Panc1 (cell line): ENCODE measurements at regions not wholly inside any gene's neighbourhood (a gene's known extent, or its start where the extent isn't known, plus 50 kb on each side); places are given as distances from the start of the nearest gene placed in this dataset.

Experiments
- ATAC-seq: fragments of 200-7000 bp; cut with Tn5 transposase; 2 replicates; pipeline ENCODE4 v1.9.1; 2020; ENCODE audit warnings: mild to moderate bottlenecking, moderate library complexity
- BruUV-seq: library from RNA; stranded (reverse); fragments of 400-500 nt; replicated peaks from 2 replicates; lab custom pipeline; 2021; lab: Mats Ljungman, UMichigan
- CTCF ChIA-PET: fragments of 300-600 bp; sonication (Branson Sonifier 250); formaldehyde crosslinking; loops from one replicate; lab custom pipeline; 2022; ENCODE audit warnings: antibody characterized with exemption; lab: Charles Lee
- POLR2A ChIA-PET: fragments of 300-600 bp; sonication (Branson Sonifier 250); formaldehyde crosslinking; loops from one replicate; lab custom pipeline; 2022; ENCODE audit warnings: antibody characterized with exemption; lab: Charles Lee
- DNase-seq: peaks from one replicate; pipeline ENCODE4 v3.0.0-alpha.2; 2010; ENCODE audit warnings: low read depth, low spot score
- H3K27ac ChIP-seq: 2 replicates; pipeline ENCODE4 v1.5.1; 2011; ENCODE audit warnings: mild to moderate bottlenecking, low read length, inconsistent platforms
- H3K27me3 ChIP-seq: fragments of 200-500 bp; sonication (Bioruptor generic); 2 replicates; pipeline ENCODE4 v1.6.0; 2014; ENCODE audit warnings: low read length, inconsistent platforms; ENCODE audit not compliant: control insufficient read depth, insufficient read depth
- H3K36me3 ChIP-seq: fragments of 200-500 bp; sonication (Bioruptor generic); 2 replicates; pipeline ENCODE4 v1.5.1; 2014; ENCODE audit warnings: inconsistent platforms, mild to moderate bottlenecking, low read length, moderate library complexity; ENCODE audit not compliant: control insufficient read depth, insufficient read depth
- H3K4me1 ChIP-seq: 2 replicates; pipeline ENCODE4 v1.5.1; 2011; ENCODE audit warnings: inconsistent platforms, mild to moderate bottlenecking, low read length, moderate library complexity; ENCODE audit not compliant: control insufficient read depth, insufficient read depth
- H3K4me3 ChIP-seq, 2 experiments: 2 replicates each; pipeline ENCODE4 v1.5.1; 2011 to 2012; ENCODE audit warnings: low read depth in 2 of 2, low read length in 2 of 2, mild to moderate bottlenecking in 2 of 2, inconsistent platforms in 1 of 2, moderate library complexity in 1 of 2
- H3K9me3 ChIP-seq: fragments of 200-500 bp; sonication (Bioruptor generic); 2 replicates; pipeline ENCODE4 v1.5.1; 2014; ENCODE audit warnings: low read depth, mild to moderate bottlenecking, inconsistent platforms, low read length, moderate library complexity; ENCODE audit not compliant: control insufficient read depth, insufficient read depth
- POLR2AphosphoS5 ChIP-seq: IDR thresholded peaks from 2 replicates; pipeline ENCODE4 v1.6.1; 2012; ENCODE audit warnings: mild to moderate bottlenecking, low read depth, low read length, moderate library complexity
- REST ChIP-seq, 2 experiments: IDR thresholded peaks; 2 replicates each; pipeline ENCODE4 v1.6.1; 2011 to 2012; ENCODE audit warnings: low read depth in 2 of 2, control low read depth in 1 of 2, low read length in 1 of 2, mild to moderate bottlenecking in 1 of 2, moderate library complexity in 1 of 2; ENCODE audit not compliant: insufficient read depth in 1 of 2
- SIN3A ChIP-seq: IDR thresholded peaks from 2 replicates; pipeline ENCODE4 v1.6.1; 2012; ENCODE audit warnings: low read depth, mild to moderate bottlenecking, low read length, moderate library complexity, borderline replicate concordance; ENCODE audit not compliant: insufficient read depth
- TCF7L2 ChIP-seq: IDR thresholded peaks from 2 replicates; pipeline ENCODE4 v1.6.1; 2011; ENCODE audit warnings: mild to moderate bottlenecking, low read depth, low read length, inconsistent platforms
- in situ Hi-C: cut with HindIII; loops from 2 replicates; pipeline ENCODE4 v1.10.0; 2016; ENCODE audit warnings: low sequenced_read_pairs, low pct_unique_long_range_greater_than_20kb
- intact Hi-C: fragments of 100-400 bp; cut with micrococcal nuclease; formaldehyde crosslinking; loops from one replicate; pipeline ENCODE4 v1.10.0; 2022; ENCODE audit not compliant: unreplicated experiment
- TF ChIP-seq, protein P1 (sequence below): fragments of 450-650 bp; IDR thresholded peaks from 2 replicates; pipeline ENCODE4 v1.5.1; 2017; ENCODE audit warnings: mild to moderate bottlenecking

DNA sequence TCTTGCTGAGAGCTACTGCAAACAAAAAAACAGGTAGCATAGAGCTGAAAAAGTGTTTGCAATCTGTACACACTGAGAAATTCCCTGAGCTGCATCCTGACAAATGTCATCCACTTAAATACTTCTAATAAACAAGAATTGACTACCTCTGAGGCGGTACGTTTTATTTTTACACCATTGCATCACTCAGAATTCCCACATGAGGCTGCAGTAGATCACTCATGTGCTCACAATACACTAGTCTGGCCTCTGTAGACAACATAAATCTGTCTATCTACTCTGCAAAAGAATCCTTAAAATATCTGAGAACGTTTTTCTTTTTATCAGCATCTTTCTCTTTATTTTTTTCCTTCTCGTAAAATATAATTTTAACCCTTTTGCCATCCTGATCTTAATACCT lies 661.4 kb downstream of the EPHA7 start:
- Histone ChIP-seq H3K27ac (no peak overlapping the region), H3K4me3 (no peak overlapping the region), H3K9me3 (0 out of 2 replicates have a peak, but pooled peaks cover 3% of the 10 kb centered on the region), H3K4me1 (no peaks in the 10 kb centered on the region), H3K36me3 (no peaks in the 10 kb centered on the region), H3K27me3 (no peaks in the 10 kb centered on the region)
- ATAC-seq = no peak
- no peak for DNase-seq
- TF ChIP-seq, protein P1, sequence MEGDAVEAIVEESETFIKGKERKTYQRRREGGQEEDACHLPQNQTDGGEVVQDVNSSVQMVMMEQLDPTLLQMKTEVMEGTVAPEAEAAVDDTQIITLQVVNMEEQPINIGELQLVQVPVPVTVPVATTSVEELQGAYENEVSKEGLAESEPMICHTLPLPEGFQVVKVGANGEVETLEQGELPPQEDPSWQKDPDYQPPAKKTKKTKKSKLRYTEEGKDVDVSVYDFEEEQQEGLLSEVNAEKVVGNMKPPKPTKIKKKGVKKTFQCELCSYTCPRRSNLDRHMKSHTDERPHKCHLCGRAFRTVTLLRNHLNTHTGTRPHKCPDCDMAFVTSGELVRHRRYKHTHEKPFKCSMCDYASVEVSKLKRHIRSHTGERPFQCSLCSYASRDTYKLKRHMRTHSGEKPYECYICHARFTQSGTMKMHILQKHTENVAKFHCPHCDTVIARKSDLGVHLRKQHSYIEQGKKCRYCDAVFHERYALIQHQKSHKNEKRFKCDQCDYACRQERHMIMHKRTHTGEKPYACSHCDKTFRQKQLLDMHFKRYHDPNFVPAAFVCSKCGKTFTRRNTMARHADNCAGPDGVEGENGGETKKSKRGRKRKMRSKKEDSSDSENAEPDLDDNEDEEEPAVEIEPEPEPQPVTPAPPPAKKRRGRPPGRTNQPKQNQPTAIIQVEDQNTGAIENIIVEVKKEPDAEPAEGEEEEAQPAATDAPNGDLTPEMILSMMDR = no peak
- TF ChIP-seq REST (IDR thresholded peaks at IDR 0.05; ENCODE audit: insufficient read depth in 1 of 2, low read depth in 2 of 2, low read length in 1 of 2) (no peak), TCF7L2 (no peak), POLR2AphosphoS5 (no peak), SIN3A (no peak)
- in situ Hi-C loops (no loop called here), intact Hi-C loops (no loop called here)
- ChIA-PET CTCF (no interaction called here), POLR2A (no interaction called here)
- no TSS peak for BruUV-seq

DNA sequence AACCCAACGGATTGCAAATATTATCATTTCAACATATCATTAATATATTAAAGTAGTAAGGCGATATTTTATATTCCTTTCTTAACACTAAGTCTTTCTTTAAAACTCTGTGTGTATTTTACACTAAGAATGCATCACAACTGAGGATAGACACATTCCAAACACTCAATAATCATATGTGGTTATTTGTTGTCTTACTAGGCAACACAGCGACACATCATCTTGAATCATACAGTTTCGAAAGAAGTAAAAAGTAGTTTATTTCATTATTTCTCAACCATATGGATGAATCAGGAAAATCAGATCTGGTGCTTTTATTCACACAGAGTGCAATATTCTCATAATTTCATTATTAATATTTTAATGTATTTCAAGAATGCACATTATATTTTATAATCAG lies 662.4 kb downstream of the EPHA7 start:
- BruUV-seq = no TSS peak
- Histone ChIP-seq H3K4me1 (no peaks in the 10 kb centered on the region), H3K4me3 (no peak overlapping the region), H3K36me3 (no peaks in the 10 kb centered on the region), H3K27me3 (no peaks in the 10 kb centered on the region), H3K9me3 (peaks cover 7% of the 10 kb centered on the region; the same call in 1 of the 2 replicates), H3K27ac (no peak overlapping the region)
- TF ChIP-seq SIN3A = no peak
- no peak for TF ChIP-seq REST (IDR thresholded peaks at IDR 0.05; ENCODE audit: insufficient read depth in 1 of 2, low read depth in 2 of 2, low read length in 1 of 2)
- TF ChIP-seq TCF7L2 = no peak
- TF ChIP-seq POLR2AphosphoS5 = no peak
- TF ChIP-seq, protein P1 = no peak
- intact Hi-C loops (no loop called here), in situ Hi-C loops (no loop called here)
- ChIA-PET POLR2A (no interaction called here), CTCF (no interaction called here)
- DNase-seq = no peak
- ATAC-seq = no peak
